ENCODE measurements at regions not wholly inside any gene's neighbourhood (a gene's known extent, or its start where the extent isn't known, plus 50 kb on each side); places are given as distances from the start of the nearest gene placed in this dataset.

DNA sequence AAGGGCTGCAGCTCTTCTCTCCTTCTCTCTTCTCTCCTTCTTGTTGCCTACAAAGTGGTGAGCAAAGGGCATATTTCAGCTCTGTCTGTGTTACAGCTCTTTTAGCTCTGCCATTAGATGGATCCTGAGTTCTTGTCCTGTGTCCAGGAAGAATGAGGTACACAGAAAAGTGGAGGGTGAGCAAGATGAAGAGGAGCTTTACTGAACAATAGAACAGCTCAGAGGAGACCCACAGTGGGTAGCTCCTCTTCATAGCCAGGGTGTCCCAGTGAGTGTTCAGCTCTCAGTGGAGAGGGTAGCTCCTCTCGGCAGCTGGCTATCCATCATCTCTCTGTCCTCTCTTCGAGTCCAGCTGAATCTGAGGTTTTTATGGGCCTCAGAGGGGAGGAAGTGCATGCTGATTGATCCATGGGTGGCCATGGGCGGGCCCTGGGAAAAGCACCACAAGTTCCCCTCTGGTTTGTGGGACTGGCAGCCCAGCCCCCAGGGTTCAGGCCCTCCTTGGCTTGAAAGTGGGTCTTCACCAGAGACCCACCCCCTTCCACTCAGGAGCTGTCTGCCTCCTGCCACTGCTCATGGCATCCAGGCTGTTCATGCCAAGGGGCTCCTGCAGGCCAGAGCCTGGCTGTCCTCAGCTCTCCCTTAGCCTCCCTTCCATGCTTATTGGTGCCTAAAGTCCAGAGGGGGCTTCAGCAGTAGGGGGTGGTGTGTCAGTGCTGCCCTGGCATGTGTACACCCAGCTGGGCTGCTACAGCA, 109.1 kb upstream of the FAM180A start:
- CTCF ChIA-PET, result no interaction called here

GRCh38 chr7:135856356-135857144, 107.9 kb upstream of the FAM180A start:
- Histone ChIP-seq H3K9me3 (ENCODE audit: control insufficient read depth, insufficient read depth, low read length) (peaks cover 6% of the 10 kb centered on the region; the same call in 1 of the 2 replicates), H3K27me3 (ENCODE audit: control insufficient read depth, insufficient read depth, low read length) (peaks cover under 1% of the 10 kb centered on the region), H3K4me3 (ENCODE audit: low read depth, low read length) (no peak overlapping the region), H3K27ac (ENCODE audit: low read depth, low read length) (no peak overlapping the region)
- DNase-seq (ENCODE audit: low read depth, low spot score), result no peak
- CTCF ChIA-PET, result no interaction called here
- no peak for TF ChIP-seq CTCF (IDR thresholded peaks at IDR 0.05; ENCODE audit: low read depth, low read length)
- POLR2A ChIA-PET, result no interaction called here

More for the DNA sequence above, 109.1 kb upstream of the FAM180A start:
- Histone ChIP-seq H3K4me3 (ENCODE audit: low read depth, low read length) (no peak overlapping the region), H3K27ac (ENCODE audit: low read depth, low read length) (no peak overlapping the region), H3K9me3 (ENCODE audit: control insufficient read depth, insufficient read depth, low read length) (peaks cover 6% of the 10 kb centered on the region; the same call in 1 of the 2 replicates), H3K27me3 (ENCODE audit: control insufficient read depth, insufficient read depth, low read length) (peaks cover 6% of the 10 kb centered on the region)
- TF ChIP-seq CTCF (IDR thresholded peaks at IDR 0.05; ENCODE audit: low read depth, low read length), result no peak
- POLR2A ChIA-PET, result no interaction called here
- no peak for DNase-seq (ENCODE audit: low read depth, low spot score)

DNA sequence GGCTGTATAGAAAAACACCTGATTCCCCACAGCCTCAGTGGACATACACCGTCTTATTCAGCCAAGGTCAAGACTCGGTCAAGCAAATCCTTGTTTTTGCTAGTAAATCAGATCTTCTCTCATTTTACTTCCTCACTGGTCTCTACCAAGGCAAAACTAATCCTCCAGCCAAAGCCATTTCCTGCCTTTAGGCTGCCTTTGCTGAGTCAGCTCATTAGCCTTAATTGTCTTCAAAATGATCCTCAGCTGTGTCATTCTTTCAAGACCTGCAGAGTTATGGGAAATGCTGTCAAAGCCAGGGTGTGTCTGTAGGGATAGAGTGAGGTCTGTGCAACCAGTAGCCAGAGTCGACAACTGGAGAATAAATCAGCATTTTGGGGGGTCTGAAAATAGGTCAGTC, 107.2 kb upstream of the FAM180A start:
- no peak for TF ChIP-seq CTCF (IDR thresholded peaks at IDR 0.05; ENCODE audit: low read depth, low read length)
- DNase-seq (ENCODE audit: low read depth, low spot score), result no peak
- no peaks in the 10 kb centered on the region for H3K27me3 ChIP-seq (ENCODE audit: control insufficient read depth, insufficient read depth, low read length)
- ChIA-PET POLR2A (no interaction called here), CTCF (no interaction called here)
- peaks cover 6% of the 10 kb centered on the region; the same call in 1 of the 2 replicates for H3K9me3 ChIP-seq (ENCODE audit: control insufficient read depth, insufficient read depth, low read length)
- H3K4me3 ChIP-seq (ENCODE audit: low read depth, low read length), result no peak overlapping the region
- H3K27ac ChIP-seq (ENCODE audit: low read depth, low read length), result no peak overlapping the region

GRCh38 chr7:135853499-135853898, 104.9 kb upstream of the FAM180A start:
- no peaks in the 10 kb centered on the region for H3K27me3 ChIP-seq (ENCODE audit: control insufficient read depth, insufficient read depth, low read length)
- no peak overlapping the region for H3K4me3 ChIP-seq (ENCODE audit: low read depth, low read length)
- ChIA-PET POLR2A (no interaction called here), CTCF (no interaction called here)
- DNase-seq (ENCODE audit: low read depth, low spot score), result no peak
- H3K9me3 ChIP-seq (ENCODE audit: control insufficient read depth, insufficient read depth, low read length), result peaks cover 4% of the 10 kb centered on the region; the same call in 1 of the 2 replicates
- H3K27ac ChIP-seq (ENCODE audit: low read depth, low read length), result no peak overlapping the region
- no peak for TF ChIP-seq CTCF (IDR thresholded peaks at IDR 0.05; ENCODE audit: low read depth, low read length)

DNA sequence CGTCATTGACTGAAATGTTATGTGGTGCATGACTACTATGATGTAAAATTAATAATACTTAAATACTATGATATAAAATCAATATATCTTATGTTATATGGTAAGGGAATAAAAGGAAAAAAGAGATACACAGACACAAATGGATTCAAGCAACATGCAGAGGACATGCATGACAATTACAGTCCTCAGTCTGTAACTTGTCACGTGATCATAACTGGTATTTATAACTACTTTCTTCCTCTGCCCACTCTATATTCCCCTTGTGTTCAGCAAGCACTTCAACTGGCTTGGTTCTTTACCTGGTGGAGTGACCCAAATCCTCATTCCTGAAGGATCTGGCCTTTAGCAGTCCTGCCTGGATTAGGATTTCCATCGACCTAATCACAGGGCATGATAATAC, 104.4 kb upstream of the FAM180A start:
- TF ChIP-seq CTCF (IDR thresholded peaks at IDR 0.05; ENCODE audit: low read depth, low read length), result no peak
- Histone ChIP-seq H3K9me3 (ENCODE audit: control insufficient read depth, insufficient read depth, low read length) (peaks cover 4% of the 10 kb centered on the region; the same call in 1 of the 2 replicates), H3K4me3 (ENCODE audit: low read depth, low read length) (no peak overlapping the region), H3K27ac (ENCODE audit: low read depth, low read length) (no peak overlapping the region), H3K27me3 (ENCODE audit: control insufficient read depth, insufficient read depth, low read length) (no peaks in the 10 kb centered on the region)
- no peak for DNase-seq (ENCODE audit: low read depth, low spot score)
- POLR2A ChIA-PET, result no interaction called here
- CTCF ChIA-PET, result no interaction called here

All from AG04450 (cell line).